Thyroid gland (tissue), 4 donors: ENCODE measurements at regions not wholly inside any gene's neighbourhood (a gene's known extent, or its start where the extent isn't known, plus 50 kb on each side); places are given as distances from the start of the nearest gene placed in this dataset.

Experiments
- DNase-seq, 2 donors: peaks; one replicate each; pipeline ENCODE4 v3.0.0-alpha.2; 2019
- H3K27ac ChIP-seq, 3 donors: fragments of 200-600 bp; sonication (generic); 1 replicate in 2 of 3; 2 replicates in 1 of 3; pipeline ENCODE4 v1.5.1; 2016 to 2019; ENCODE audit warnings: mild to moderate bottlenecking in 1 of 3, moderate library complexity in 1 of 3
- H3K27me3 ChIP-seq: fragments of 200-600 bp; sonication (generic); one replicate; pipeline ENCODE4 v1.5.1; 2019
- H3K36me3 ChIP-seq, 2 donors: fragments of 200-600 bp; sonication (generic); one replicate each; pipeline ENCODE4 v1.5.1; 2016 to 2019
- H3K4me1 ChIP-seq, 2 donors: fragments of 200-600 bp; sonication (generic); one replicate each; pipeline ENCODE4 v1.5.1; 2017 to 2019
- H3K4me3 ChIP-seq, 3 donors: fragments of 200-600 bp; sonication (generic); replicated peaks in 1 of 3; 1 replicate in 2 of 3; 2 replicates in 1 of 3; pipeline ENCODE4 v1.5.1; 2016; ENCODE audit warnings: mild to moderate bottlenecking in 1 of 3
- H3K9me3 ChIP-seq: fragments of 200-600 bp; sonication (generic); one replicate; pipeline ENCODE4 v1.5.1; 2017
- CTCF ChIP-seq, 6 experiments: fragments of 200-600 bp in 3 of 6; fragments of 450-650 bp in 3 of 6; sonication (generic) in 3 of 6; IDR thresholded peaks; one replicate each; pipeline ENCODE4 v1.5.1; 2016 to 2019; ENCODE audit warnings: antibody characterized with exemption in 6 of 6, mild to moderate bottlenecking in 2 of 6, inconsistent platforms in 1 of 6, moderate library complexity in 1 of 6
- POLR2A ChIP-seq, 2 donors: fragments of 450-650 bp; IDR thresholded peaks; one replicate each; pipeline ENCODE4 v1.6.1; 2017; ENCODE audit warnings: antibody characterized with exemption in 2 of 2, mild to moderate bottlenecking in 2 of 2, moderate library complexity in 1 of 2
- WGBS, 2 donors: methylation state at CpG; one replicate each; pipeline ENCODE4 v1.1.5; 2017; 5-methylcytosine and 5-hydroxymethylcytosine counted together
- intact Hi-C: fragments of 100-400 bp; cut with DNase I; formaldehyde crosslinking; loops from one replicate; pipeline ENCODE4 v1.15.1; 2023

DNA sequence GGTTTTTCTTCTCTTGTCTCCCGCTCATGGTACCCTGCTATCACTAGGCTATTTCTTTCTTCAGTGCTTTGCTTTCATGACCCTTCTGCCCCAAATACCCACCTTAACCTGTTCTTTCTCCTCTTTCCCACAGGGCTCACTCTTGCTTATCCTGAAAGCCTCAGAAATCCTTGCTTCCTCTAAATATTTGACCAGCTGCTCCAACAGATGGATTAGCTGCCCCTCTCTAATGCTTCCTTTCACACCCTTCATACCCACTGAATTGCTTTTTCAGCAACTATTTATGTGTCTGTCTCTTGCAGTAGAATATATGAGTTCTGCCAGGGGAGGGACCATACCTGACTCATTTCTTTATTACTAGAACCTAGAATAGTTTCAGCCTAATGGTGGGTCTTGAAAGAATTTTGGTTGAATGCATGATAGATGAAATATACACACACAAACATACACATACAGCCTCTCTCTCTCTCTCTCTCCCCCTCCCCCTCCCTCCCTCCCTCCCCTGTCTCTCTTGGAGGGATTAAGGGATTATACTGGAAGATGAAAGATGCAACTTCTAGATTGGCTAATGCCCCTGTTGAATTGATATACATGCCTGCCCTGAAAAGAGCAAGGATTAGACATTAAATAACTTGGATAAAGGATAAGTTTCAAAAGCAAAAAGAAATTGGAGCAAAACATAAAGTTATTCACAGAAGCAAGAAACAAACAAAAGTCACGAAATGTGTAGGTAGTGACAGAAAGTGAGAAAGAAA is 95.0 kb upstream of the GADL1 start:
- DNase-seq: no peak
- 92 to 96% methylated on average over 2 of the region's 2 CpGs for WGBS, 2 donors
- Histone ChIP-seq H3K36me3 (no peaks in the 10 kb centered on the region), H3K4me1 (no peaks in the 10 kb centered on the region), H3K4me3 (no peak overlapping the region), H3K27me3 (no peaks in the 10 kb centered on the region), H3K27ac (no peak overlapping the region), H3K9me3 (no peaks in the 10 kb centered on the region)
- TF ChIP-seq CTCF (IDR thresholded peaks at IDR 0.05) (no peak), POLR2A (IDR thresholded peaks at IDR 0.05) (no peak)
- intact Hi-C loops: no loop called here

DNA sequence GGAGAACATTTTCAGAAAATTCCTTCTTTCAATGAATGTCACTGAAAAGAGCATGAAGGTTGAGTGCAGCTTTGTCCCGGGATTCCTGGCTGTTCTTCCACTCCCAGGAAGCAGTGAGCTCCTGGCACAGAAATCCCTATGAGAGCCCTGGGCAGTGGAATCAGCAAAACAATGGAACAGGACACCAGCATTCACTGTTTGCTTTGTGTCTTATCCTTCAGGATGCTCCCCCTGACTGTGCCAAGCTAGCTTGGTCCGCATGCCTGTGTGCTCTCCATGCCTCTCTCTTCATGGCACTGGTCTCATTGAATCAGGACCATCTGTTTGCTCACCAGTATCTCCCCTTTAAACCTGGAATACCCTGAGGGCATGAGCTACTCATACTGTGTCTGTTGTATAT is 102.0 kb upstream of the GADL1 start:
- H3K27me3 ChIP-seq: no peaks in the 10 kb centered on the region
- no peak overlapping the region for H3K27ac ChIP-seq
- no peaks in the 10 kb centered on the region for H3K4me1 ChIP-seq
- no peaks in the 10 kb centered on the region for H3K9me3 ChIP-seq
- WGBS, 2 donors: 34 to 42% methylated on average over 2 of the region's 2 CpGs
- DNase-seq: no peak
- no peak overlapping the region for H3K4me3 ChIP-seq
- intact Hi-C loops: no loop called here
- TF ChIP-seq CTCF (IDR thresholded peaks at IDR 0.05) (no peak), POLR2A (IDR thresholded peaks at IDR 0.05) (no peak)
- H3K36me3 ChIP-seq: no peaks in the 10 kb centered on the region

- no peak for DNase-seq
- intact Hi-C loops: no loop called here
- Histone ChIP-seq H3K4me1 (no peaks in the 10 kb centered on the region), H3K27me3 (no peaks in the 10 kb centered on the region), H3K27ac (no peak overlapping the region), H3K4me3 (no peak overlapping the region), H3K9me3 (no peaks in the 10 kb centered on the region), H3K36me3 (no peaks in the 10 kb centered on the region)
- TF ChIP-seq POLR2A (IDR thresholded peaks at IDR 0.05): no peak
- TF ChIP-seq CTCF (IDR thresholded peaks at IDR 0.05): no peak
- WGBS, 2 donors: 84 to 88% methylated on average over 3 of the region's 3 CpGs
These were observed 108.3 kb upstream of the GADL1 start for GRCh38 chr3:31002730-31003129.

DNA sequence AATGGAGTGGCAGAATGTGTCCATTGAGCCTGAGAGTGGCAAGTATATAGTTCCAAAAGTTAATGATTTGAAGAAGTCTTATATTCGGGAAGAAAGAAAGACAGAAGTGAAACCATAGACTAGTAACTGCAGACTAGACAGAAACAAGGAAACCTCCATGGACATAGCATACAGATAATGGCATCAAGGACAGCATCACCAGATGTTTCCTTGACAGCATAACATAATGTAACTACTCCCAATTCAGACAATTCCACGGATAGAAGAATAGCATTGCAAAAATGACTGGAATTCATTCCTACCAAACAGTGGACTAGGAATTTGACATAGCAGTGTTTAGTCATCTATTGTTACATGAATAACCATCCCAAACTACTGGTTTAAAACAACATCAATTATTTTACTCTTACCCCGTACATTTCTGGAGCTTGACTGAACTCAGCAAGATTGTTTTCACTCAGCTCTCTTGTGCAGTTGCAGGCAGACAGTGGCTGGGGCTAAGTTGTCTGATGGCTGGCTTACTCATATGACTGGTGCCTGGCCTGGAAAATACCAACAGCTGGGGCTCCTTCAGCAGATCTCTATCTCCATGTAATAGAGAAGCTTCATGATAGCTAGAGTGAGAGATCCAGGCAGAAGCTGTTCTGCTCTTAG is 109.7 kb upstream of the GADL1 start:
- intact Hi-C loops: no loop called here
- Histone ChIP-seq H3K4me3 (no peak overlapping the region), H3K27me3 (no peaks in the 10 kb centered on the region), H3K36me3 (no peaks in the 10 kb centered on the region), H3K9me3 (no peaks in the 10 kb centered on the region), H3K4me1 (no peaks in the 10 kb centered on the region), H3K27ac (no peak overlapping the region)
- no peak for DNase-seq
- TF ChIP-seq CTCF (IDR thresholded peaks at IDR 0.05): no peak
- WGBS, 2 donors: 69 to 75% methylated on average over 3 of the region's 3 CpGs

GRCh38 chr3:31008994-31009393 is 114.5 kb upstream of the GADL1 start:
- intact Hi-C loops: no loop called here
- no peak for DNase-seq
- H3K27ac ChIP-seq: no peak overlapping the region
- TF ChIP-seq CTCF (IDR thresholded peaks at IDR 0.05) (no peak), POLR2A (IDR thresholded peaks at IDR 0.05) (no peak)
- no peaks in the 10 kb centered on the region for H3K27me3 ChIP-seq
- no peaks in the 10 kb centered on the region for H3K36me3 ChIP-seq
- no peaks in the 10 kb centered on the region for H3K4me1 ChIP-seq
- no peak overlapping the region for H3K4me3 ChIP-seq
- no peaks in the 10 kb centered on the region for H3K9me3 ChIP-seq
